Stimulated activated CD4-positive, alpha-beta T cell treated with anti-CD3 and anti-CD28 coated beads, Interleukin-12 subunit alpha, Interleukin-12 subunit beta, amount 100 ng/mL, for 4 hours (primary cell): ENCODE measurements at regions not wholly inside any gene's neighbourhood (a gene's known extent, or its start where the extent isn't known, plus 50 kb on each side); places are given as distances from the start of the nearest gene placed in this dataset.
"Not testable (repeated sequence)": the region's sequence is repeated elsewhere in the genome, so short reads cannot be mapped to it uniquely, and the experiment has no call there.

ENCODE experiments used
- DNase-seq: peaks from one replicate; pipeline ENCODE4 v3.0.0-alpha.2; 2020

DNA sequence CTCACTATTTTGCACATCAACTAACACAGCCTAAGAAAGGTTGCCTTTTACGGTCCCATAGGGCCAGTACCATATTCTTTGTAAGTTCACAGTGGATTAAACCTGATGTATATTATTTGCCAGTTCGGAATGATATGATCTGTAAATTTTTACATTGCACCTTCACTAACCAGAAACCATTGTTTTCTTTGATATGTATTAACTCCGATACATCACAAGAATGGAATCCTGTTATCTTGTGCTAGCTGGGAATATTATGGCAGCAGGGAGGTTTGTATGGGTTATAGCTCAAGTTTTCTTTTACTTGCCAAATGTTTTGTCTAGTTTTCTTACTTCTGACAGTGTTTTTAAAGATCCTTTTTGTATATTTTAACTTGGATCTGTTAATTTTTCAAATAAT lies 51.4 kb upstream of the S1PR1 start:
- no peak for DNase-seq

- no peak for DNase-seq
These were observed 53.5 kb upstream of the S1PR1 start for GRCh38 chr1:101183388-101183699.

GRCh38 chr1:101182627-101183387 lies 54.0 kb upstream of the S1PR1 start:
- no peak for DNase-seq

GRCh38 chr1:101181930-101182329 lies 54.9 kb upstream of the S1PR1 start:
- no peak for DNase-seq

DNA sequence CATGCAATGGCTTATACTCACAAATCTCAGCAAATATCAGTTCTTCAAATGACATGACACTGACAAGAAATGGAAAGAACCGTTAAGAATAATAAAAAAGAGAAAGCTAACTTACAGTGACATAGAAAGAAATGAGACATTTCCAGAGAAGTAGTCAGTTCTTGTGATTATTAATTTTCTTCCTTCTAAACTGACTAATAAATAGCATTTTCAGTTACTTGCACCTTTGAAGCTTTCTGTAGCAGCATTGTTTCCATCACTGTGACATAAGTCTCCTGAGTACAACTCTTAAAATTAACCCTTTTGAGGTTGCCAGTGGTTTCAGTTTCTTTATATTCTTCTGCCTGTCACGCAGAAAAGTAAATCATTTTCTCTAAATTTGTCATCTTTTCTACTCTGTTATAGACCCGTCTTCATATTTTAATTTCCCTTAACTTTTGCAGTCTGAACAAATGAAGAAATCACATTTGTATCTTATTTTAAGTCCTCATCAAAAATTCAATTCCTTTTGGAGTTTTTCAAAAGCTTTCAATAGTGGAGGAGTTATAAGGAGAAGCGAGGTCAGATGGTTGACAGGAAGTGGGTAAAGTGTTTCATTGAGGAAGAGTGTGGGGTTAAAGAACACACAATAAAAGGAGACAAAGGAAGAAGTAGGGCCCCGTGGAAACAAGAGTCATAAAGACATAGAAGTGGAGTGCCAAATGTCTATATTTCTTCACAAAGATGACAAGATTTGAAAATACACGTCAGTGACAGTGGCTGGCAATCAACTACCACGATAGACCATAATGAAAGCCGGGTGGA lies 57.9 kb upstream of the S1PR1 start:
- no peak for DNase-seq

DNA sequence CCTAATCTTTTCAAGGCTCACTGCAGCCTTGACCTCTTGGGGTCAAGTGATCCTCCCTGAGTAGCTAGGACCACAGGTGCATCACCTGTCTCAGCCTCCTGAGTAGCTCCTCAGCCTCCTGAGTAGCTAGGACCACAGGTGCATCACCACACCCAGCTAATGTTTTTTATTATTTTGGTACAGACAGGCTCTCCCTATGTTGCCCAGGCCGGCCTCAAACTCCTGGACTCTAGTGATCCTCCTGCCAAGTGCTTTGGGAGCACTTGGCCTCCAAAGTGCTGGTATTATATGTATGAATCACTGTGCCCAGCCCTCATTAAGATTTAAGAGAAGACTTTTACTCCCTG lies 58.5 kb upstream of the S1PR1 start:
- DNase-seq: peak; percentile 32

- DNase-seq: no peak
These were observed 60.9 kb upstream of the S1PR1 start for GRCh38 chr1:101175886-101176285.

DNA sequence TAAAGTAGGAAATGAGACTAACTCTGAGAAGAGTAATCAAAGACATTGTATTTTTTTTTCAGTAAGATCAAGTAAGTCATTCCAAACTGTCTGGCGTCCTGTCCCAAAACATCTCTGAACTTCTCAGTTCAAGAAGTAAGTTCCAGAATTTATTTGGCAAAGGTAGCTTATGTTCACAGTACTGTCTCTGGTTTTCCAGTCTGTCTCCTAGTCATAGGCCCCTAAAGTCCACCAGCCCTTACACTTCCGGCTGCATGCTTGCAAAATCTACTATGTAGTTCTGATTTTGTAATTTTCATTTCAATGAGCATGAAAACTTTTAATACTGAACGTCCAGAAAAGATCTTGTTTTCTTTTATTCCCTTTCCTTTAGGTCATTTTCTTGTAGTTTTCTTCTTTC lies 61.4 kb upstream of the S1PR1 start:
- no peak for DNase-seq

DNA sequence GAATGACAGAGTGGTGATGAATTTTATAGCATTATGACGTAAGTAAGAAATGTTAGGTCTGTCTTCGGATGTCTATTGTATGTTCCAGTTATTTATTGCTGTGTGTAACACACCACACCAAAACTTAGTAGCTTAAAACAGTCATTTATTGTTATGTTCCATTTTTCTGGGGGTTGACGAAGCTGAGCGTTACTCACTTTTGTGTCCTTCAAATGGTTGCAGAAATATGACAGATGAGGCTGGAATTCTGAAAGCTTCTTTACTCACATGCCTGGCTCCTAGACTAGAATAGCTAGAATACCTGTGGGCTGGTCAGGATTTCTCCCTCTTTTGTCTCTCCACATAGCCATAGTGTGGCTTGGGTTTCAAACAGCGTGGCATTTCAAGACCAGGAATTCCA lies 62.1 kb upstream of the S1PR1 start:
- DNase-seq: no peak

GRCh38 chr1:101174298-101174697 lies 62.5 kb upstream of the S1PR1 start:
- not testable (repeated sequence) for DNase-seq

DNA sequence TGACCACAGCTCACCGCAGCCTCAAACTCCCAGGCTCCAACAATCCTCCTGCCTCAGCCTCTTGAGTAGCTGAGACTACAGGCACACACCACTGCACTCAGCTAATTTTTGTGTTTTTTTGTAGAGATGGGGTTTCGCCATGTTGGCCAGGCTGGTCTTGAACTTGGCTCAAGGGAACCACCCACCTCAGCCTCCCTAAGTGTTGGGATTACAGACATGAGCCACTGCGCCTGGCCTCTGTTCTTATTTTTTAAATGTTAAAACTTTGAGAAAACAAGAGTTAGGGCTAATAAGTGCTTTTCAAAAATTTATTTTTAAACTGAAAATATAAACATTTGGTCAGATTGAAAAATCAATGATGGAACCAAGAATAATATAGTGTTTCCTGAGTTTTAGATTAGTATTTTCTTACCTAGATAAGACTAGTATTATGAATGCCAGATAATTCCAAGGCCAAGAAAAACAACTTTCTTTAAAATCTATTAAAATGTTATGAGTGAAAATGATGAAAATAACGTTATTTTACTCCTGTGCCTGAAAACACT lies 66.2 kb upstream of the S1PR1 start:
- no peak for DNase-seq

DNA sequence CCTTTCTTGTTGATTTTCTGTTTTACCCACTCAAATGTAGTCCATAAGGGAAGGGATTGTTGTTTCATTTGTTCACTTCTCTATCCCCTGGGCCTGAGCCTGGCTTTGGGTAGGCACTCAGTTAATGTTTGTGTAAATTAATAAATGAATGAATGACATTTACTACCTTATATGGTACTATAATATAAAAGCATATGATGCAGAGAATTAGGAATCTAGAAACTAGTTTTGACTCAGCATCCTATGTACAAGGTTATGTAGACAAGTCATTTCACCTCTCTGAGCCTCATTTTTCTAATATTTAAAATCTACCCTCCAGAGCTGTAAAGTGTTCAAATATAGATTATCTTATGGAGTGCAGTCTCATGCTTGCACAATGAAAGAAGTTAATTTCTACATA lies 68.9 kb upstream of the S1PR1 start:
- DNase-seq: no peak

DNA sequence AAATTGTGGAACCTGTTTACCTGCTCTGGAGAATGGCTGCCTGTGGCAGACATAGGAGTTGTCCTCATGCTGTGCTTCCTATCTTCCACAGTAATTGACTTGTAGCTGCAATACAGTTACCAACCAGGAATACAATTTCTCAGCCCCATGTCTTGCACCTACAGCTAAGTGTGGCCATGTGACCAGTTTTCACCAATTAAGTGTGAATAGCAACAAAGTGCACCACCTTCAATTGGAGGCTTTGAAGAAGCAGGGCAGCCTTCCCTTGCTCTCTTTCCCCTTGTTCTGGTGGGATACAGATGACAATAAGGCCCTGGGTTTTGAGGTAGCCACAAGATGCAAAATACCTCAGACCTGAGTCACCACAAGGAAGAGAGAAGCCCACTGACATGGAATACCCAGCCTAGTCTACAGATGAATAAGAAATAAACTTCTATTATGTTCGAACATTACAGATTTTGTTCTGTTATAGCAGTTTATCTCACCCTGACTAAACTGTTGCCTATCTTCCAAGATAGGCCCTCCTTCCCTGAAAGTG lies 70.2 kb upstream of the S1PR1 start:
- no peak for DNase-seq

- no peak for DNase-seq
These were observed 70.9 kb upstream of the S1PR1 start for GRCh38 chr1:101165954-101166353.

DNA sequence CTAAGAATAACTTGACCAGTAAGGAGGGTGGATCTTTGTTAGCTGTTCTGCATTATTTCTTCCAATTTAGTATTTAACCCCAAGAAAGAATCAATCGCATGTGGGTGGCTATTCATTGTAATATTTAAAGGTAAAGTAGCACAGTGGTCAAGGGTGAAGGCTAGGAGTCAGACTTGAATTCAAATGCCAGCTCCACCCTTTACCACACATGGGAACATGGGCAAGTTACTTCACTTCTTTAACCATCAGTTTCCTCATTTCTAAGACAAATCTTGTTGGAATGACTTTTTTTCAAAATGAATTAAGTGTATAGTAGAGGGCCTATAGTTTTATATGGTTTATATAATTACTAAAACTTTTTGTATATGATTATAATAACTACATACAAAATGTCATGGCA lies 71.3 kb upstream of the S1PR1 start:
- no peak for DNase-seq

DNA sequence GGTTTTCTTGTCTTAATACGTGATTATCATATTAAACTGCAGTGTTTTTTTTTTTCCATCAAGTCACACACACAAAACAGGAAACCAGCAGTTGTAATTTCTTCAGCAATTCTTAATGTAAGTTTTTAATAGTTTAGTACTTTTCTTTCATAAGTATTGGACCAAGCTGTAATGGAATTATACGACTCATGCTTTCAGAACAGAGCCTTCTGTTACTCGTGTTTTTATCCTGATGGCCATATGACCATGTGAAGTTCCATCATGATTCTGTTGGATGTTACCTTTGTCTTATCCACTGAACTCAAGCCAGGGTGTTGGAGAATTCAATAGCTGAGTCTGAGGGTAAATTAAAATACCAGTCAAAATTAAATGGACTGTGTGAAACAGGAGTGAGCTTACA lies 72.0 kb upstream of the S1PR1 start:
- no peak for DNase-seq

- no peak for DNase-seq
These were observed 73.8 kb upstream of the S1PR1 start for GRCh38 chr1:101162736-101163735.

DNA sequence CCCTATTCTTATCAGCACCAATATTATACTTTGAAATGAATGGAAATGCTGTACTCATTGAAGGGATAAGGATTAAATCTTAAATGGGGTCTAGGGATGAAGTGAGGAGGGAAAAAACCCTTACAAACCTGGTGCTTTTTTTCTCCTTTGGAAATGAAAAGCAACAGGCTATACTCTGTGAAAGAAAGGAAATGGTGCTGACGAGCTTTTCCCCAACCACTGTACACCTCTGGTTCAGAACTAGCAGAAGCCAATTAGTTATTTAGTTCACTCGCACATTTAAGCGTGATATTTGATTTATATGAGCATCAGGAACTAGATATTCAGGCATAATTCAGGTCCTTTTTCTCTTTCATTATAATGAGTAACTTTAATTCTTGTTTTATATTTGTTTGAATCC lies 74.5 kb upstream of the S1PR1 start:
- no peak for DNase-seq

DNA sequence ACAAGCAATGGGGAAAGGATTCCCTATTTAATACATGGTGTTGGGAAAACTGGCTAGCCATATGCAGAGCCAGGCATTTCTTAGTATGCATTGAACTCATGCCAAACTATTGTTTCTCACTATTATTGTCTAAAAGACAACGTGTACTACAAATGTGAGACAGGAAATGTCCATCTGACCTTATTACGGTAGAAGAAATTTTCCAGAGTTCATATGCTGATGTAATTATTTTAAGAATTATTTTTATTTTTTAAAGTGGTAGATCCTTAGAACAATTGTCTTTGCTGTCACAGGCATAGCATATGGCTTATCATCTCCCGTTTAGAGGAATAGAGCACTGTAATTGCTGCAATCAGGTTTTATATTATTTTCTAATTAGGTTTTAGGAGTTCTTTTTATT lies 75.2 kb upstream of the S1PR1 start:
- DNase-seq: no peak

GRCh38 chr1:101158424-101158823 lies 78.4 kb upstream of the S1PR1 start:
- DNase-seq: no peak

GRCh38 chr1:101154547-101154946 lies 82.3 kb upstream of the S1PR1 start:
- no peak for DNase-seq

GRCh38 chr1:101153692-101154091 lies 83.1 kb upstream of the S1PR1 start:
- no peak for DNase-seq

DNA sequence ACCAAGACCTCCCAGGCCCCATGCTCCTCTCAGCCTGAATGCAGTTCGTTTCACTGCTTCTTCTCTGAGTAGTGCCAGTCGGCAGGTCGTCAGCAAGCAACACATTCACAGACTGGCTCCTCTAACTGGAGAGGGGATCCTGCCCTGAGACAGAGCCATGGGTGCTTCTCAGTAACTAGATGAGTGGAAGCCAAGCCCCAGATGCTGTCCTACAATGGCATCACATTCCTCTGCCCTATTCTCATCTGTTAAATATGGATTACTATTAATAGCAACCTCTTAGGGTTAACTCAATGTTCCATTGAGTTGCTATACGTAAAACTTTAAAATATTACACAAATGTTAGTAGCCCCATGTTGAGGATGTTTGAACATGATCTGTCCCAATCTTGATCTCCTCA lies 84.2 kb upstream of the S1PR1 start:
- DNase-seq: no peak
